ENCODE measurements at regions not wholly inside any gene's neighbourhood (a gene's known extent, or its start where the extent isn't known, plus 50 kb on each side); places are given as distances from the start of the nearest gene placed in this dataset.

- H3K9ac ChIP-seq (ENCODE audit: low read depth, low read length): no peak overlapping the region
- no peak for TF ChIP-seq CTCF (conservative IDR thresholded peaks at IDR 0.05; ENCODE audit: low read depth, low read length)
- no peak for TF ChIP-seq NFE2L2 (IDR thresholded peaks at IDR 0.05; ENCODE audit: low read depth, low read length)
- TF ChIP-seq MAFK (IDR thresholded peaks at IDR 0.05; ENCODE audit: low read depth, low read length): no peak
- no peak for TF ChIP-seq CEBPB (IDR thresholded peaks at IDR 0.05; ENCODE audit: low read depth, low read length)
- TF ChIP-seq MAZ (IDR thresholded peaks at IDR 0.05; ENCODE audit: borderline replicate concordance, low read depth, low read length): no peak
- TF ChIP-seq SMC3 (IDR thresholded peaks at IDR 0.05; ENCODE audit: low read depth, low read length): no peak
- TF ChIP-seq USF2 (IDR thresholded peaks at IDR 0.05; ENCODE audit: low read depth, low read length): no peak
- TF ChIP-seq RAD21 (IDR thresholded peaks at IDR 0.05; ENCODE audit: low read length): no peak
- no peak for TF ChIP-seq RFX5 (IDR thresholded peaks at IDR 0.05; ENCODE audit: low read depth, low read length)
- no peak for TF ChIP-seq ELK1 (IDR thresholded peaks at IDR 0.05; ENCODE audit: borderline replicate concordance, low read depth, low read length)
- no peak for TF ChIP-seq POLR2A (IDR thresholded peaks at IDR 0.05; ENCODE audit: low read depth, low read length)
- H3K4me1 ChIP-seq (ENCODE audit: control insufficient read depth, insufficient read depth, low read length): no peaks in the 10 kb centered on the region
- H3K27me3 ChIP-seq (ENCODE audit: control insufficient read depth, insufficient read depth, low read length): 0 out of 2 replicates have a peak, but pooled peaks cover 2% of the 10 kb centered on the region
- H4K5ac ChIP-seq (ENCODE audit: low read depth, low read length): no peak overlapping the region
- H3K56ac ChIP-seq (ENCODE audit: extremely low read depth, insufficient read depth, low read length): no peak overlapping the region
- H3K23ac ChIP-seq (ENCODE audit: low read depth, low read length): no peak overlapping the region
- no peak overlapping the region for H2BK120ac ChIP-seq (ENCODE audit: low read depth, low read length)
- no peak overlapping the region for H2AK5ac ChIP-seq (ENCODE audit: low read depth, low read length)
- H2AFZ ChIP-seq (replicated peaks; ENCODE audit: low read length, poor library complexity): no peak overlapping the region
- ATAC-seq (ENCODE audit: low read depth) (no peak), DNase-seq (no peak)
- no peak overlapping the region for H2BK5ac ChIP-seq (ENCODE audit: low read depth, low read length, poor library complexity, severe bottlenecking)
- H3K79me1 ChIP-seq (ENCODE audit: low read depth in 1 of 2, low read length in 2 of 2): no peaks in the 10 kb centered on the region
- WGBS, 2 experiments (ENCODE audit: extremely low coverage in 2 of 2, insufficient read length in 1 of 2): no CpG with 5 or more reads among the region's 1 CpG
- intact Hi-C loops (cut with micrococcal nuclease) (no loop called here), in situ Hi-C loops (cut with MboI; ENCODE audit: low sequenced_read_pairs) (no loop called here), dilution Hi-C loops (cut with HindIII; ENCODE audit: low sequenced_read_pairs, unreplicated experiment) (no loop called here)
- ChIA-PET CTCF (no interaction called here), POLR2A (ENCODE audit: unreplicated experiment) (no interaction called here)
- H2BK15ac ChIP-seq (ENCODE audit: low read depth, low read length): no peak overlapping the region
- H3K27ac ChIP-seq (ENCODE audit: insufficient read depth, low read length): no peak overlapping the region
- H3K4me3 ChIP-seq (ENCODE audit: insufficient read depth, low read depth, low read length): no peak overlapping the region
- H4K20me1 ChIP-seq (ENCODE audit: insufficient read depth, low read length): no peaks in the 10 kb centered on the region
- H3K9me3 ChIP-seq (ENCODE audit: control insufficient read depth, insufficient read depth, low read length): no peaks in the 10 kb centered on the region
- H3K36me3 ChIP-seq (ENCODE audit: control insufficient read depth, insufficient read depth, low read length): no peaks in the 10 kb centered on the region
- no peaks in the 10 kb centered on the region; the same call in 1 of the 2 replicates for H3K9me1 ChIP-seq (ENCODE audit: insufficient read depth, low read length)
- no peak overlapping the region for H2BK20ac ChIP-seq (ENCODE audit: low read depth, low read length)
- H3K4me2 ChIP-seq (ENCODE audit: low read depth, low read length): no peak overlapping the region
- H4K8ac ChIP-seq (ENCODE audit: low read depth in 2 of 2, low read length in 2 of 2): no peak overlapping the region
- H4K91ac ChIP-seq (ENCODE audit: insufficient read depth, low read depth, low read length): no peak overlapping the region
- no peak overlapping the region for H3K18ac ChIP-seq (ENCODE audit: low read depth, low read length)
- BruUV-seq (replicated peaks): no TSS peak
- no peak overlapping the region for H3K14ac ChIP-seq (replicated peaks; ENCODE audit: low read depth, low read length)
- no peak overlapping the region for H3K4ac ChIP-seq (ENCODE audit: low read depth, low read length)
- H2AK9ac ChIP-seq (replicated peaks; ENCODE audit: low read depth, low read length, poor library complexity): no peak overlapping the region
These were observed 87.4 kb upstream of the GK2 start for GRCh38 chr4:79495447-79495846.

Measured in IMR-90 (cell line).